Peyer's patch (tissue), 4 donors: ENCODE measurements at regions not wholly inside any gene's neighbourhood (a gene's known extent, or its start where the extent isn't known, plus 50 kb on each side); places are given as distances from the start of the nearest gene placed in this dataset.

ENCODE experiments used
- POLR2A ChIP-seq, 2 donors: fragments of 450-650 bp; IDR thresholded peaks; one replicate each; pipeline ENCODE4 v1.5.1; 2017; ENCODE audit warnings: antibody characterized with exemption in 2 of 2, mild to moderate bottlenecking in 2 of 2, moderate library complexity in 2 of 2
- TF ChIP-seq, protein P1 (sequence below), 6 experiments: fragments of 450-650 bp in 4 of 6; fragments of 200-600 bp in 2 of 6; sonication (generic) in 1 of 6; IDR thresholded peaks; one replicate each; pipeline ENCODE4 v1.5.1; 2017 to 2019; ENCODE audit warnings: antibody characterized with exemption in 6 of 6, mild to moderate bottlenecking in 3 of 6, moderate library complexity in 1 of 6

DNA sequence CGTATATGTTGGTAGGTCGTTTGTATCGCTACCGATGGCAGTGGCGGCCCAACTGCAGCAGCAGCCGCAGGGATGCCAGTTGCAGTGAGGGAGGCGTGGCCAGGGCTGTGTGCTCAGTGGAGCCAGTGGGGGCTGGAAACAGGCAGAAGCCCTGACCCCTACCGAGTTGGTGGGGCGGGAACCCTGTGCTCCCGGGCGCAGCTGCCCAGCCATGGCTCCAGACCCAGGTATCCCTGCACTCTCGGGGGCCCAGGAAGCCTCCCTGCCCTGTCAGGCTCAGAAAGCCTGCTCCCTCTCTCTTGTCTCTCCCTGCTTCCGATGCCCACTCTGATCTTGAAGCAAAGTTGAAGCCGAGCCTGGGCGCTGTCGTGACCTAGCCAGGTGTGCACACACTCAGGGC, 78.6 kb upstream of the ITGB1 start:
- TF ChIP-seq POLR2A (IDR thresholded peaks at IDR 0.05): no peak
- TF ChIP-seq, protein P1, sequence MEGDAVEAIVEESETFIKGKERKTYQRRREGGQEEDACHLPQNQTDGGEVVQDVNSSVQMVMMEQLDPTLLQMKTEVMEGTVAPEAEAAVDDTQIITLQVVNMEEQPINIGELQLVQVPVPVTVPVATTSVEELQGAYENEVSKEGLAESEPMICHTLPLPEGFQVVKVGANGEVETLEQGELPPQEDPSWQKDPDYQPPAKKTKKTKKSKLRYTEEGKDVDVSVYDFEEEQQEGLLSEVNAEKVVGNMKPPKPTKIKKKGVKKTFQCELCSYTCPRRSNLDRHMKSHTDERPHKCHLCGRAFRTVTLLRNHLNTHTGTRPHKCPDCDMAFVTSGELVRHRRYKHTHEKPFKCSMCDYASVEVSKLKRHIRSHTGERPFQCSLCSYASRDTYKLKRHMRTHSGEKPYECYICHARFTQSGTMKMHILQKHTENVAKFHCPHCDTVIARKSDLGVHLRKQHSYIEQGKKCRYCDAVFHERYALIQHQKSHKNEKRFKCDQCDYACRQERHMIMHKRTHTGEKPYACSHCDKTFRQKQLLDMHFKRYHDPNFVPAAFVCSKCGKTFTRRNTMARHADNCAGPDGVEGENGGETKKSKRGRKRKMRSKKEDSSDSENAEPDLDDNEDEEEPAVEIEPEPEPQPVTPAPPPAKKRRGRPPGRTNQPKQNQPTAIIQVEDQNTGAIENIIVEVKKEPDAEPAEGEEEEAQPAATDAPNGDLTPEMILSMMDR (IDR thresholded peaks at IDR 0.05): no peak
